ENCODE measurements at regions not wholly inside any gene's neighbourhood (a gene's known extent, or its start where the extent isn't known, plus 50 kb on each side); places are given as distances from the start of the nearest gene placed in this dataset.
"Not testable (repeated sequence)": the region's sequence is repeated elsewhere in the genome, so short reads cannot be mapped to it uniquely, and the experiment has no call there.

GRCh38 chr5:17690473-17690872 is 56.2 kb downstream of the TAF11L14 start:
- DNase-seq (ENCODE audit: low read depth) = no peak

- DNase-seq (ENCODE audit: low read depth) = no peak
Measured at GRCh38 chr5:17691762-17692161, 57.5 kb downstream of the TAF11L14 start.

- DNase-seq (ENCODE audit: low read depth) = no peak
Measured at GRCh38 chr5:17694371-17694770, 60.1 kb downstream of the TAF11L14 start.

GRCh38 chr5:17694914-17695313 is 60.7 kb downstream of the TAF11L14 start:
- no peak for DNase-seq (ENCODE audit: low read depth)

- DNase-seq (ENCODE audit: low read depth) = no peak
Measured at GRCh38 chr5:17696627-17697026, 62.4 kb downstream of the TAF11L14 start.

- DNase-seq (ENCODE audit: low read depth) = no peak
Measured at GRCh38 chr5:17697671-17698070, 63.4 kb downstream of the TAF11L14 start.

GRCh38 chr5:17709011-17709710 is 74.9 kb downstream of the TAF11L14 start:
- DNase-seq (ENCODE audit: low read depth) = no peak

GRCh38 chr5:17713301-17713700 is 79.0 kb downstream of the TAF11L14 start:
- no peak for DNase-seq (ENCODE audit: low read depth)

- DNase-seq (ENCODE audit: low read depth) = no peak
Measured at GRCh38 chr5:17714186-17714585, 79.9 kb downstream of the TAF11L14 start.

GRCh38 chr5:17719592-17719991 is 85.3 kb downstream of the TAF11L14 start:
- DNase-seq (ENCODE audit: low read depth) = no peak

- DNase-seq (ENCODE audit: low read depth) = no peak
Measured at GRCh38 chr5:17720071-17720470, 85.8 kb downstream of the TAF11L14 start.

GRCh38 chr5:17723876-17724275 is 89.6 kb downstream of the TAF11L14 start:
- no peak for DNase-seq (ENCODE audit: low read depth)

- DNase-seq (ENCODE audit: low read depth) = no peak
Measured at GRCh38 chr5:17727098-17727497, 92.8 kb downstream of the TAF11L14 start.

- no peak for DNase-seq (ENCODE audit: low read depth)
Measured at GRCh38 chr5:17730421-17730820, 96.2 kb downstream of the TAF11L14 start.

GRCh38 chr5:17732351-17732923 is 98.2 kb downstream of the TAF11L14 start:
- DNase-seq (ENCODE audit: low read depth) = no peak

- DNase-seq (ENCODE audit: low read depth) = no peak
Measured at GRCh38 chr5:17734011-17734410, 99.8 kb downstream of the TAF11L14 start.

- DNase-seq (ENCODE audit: low read depth) = no peak
Measured at GRCh38 chr5:17735761-17736160, 101.5 kb downstream of the TAF11L14 start.

- peak; percentile 33 for DNase-seq (ENCODE audit: low read depth)
Measured at GRCh38 chr5:17737092-17737491, 102.8 kb downstream of the TAF11L14 start.

GRCh38 chr5:17738446-17738845 is 104.2 kb downstream of the TAF11L14 start:
- no peak for DNase-seq (ENCODE audit: low read depth)

GRCh38 chr5:17743580-17744435 is 109.5 kb downstream of the TAF11L14 start:
- peak; percentile 80 for DNase-seq (ENCODE audit: low read depth)

- no peak for DNase-seq (ENCODE audit: low read depth)
Measured at GRCh38 chr5:17748201-17748600, 113.9 kb downstream of the TAF11L14 start.

- no peak for DNase-seq (ENCODE audit: low read depth)
Measured at GRCh38 chr5:17748941-17749340, 114.7 kb downstream of the TAF11L14 start.

- not testable (repeated sequence) for DNase-seq (ENCODE audit: low read depth)
Measured at GRCh38 chr5:17755406-17755805, 121.1 kb downstream of the TAF11L14 start.

All from HS-27A (cell line).